GM19467 (cell line): ENCODE measurements at regions not wholly inside any gene's neighbourhood (a gene's known extent, or its start where the extent isn't known, plus 50 kb on each side); places are given as distances from the start of the nearest gene placed in this dataset.

Experiments
- ATAC-seq: cut with Tn5 transposase; IDR thresholded peaks from one replicate; pipeline ENCODE4 v1.9.1; 2021; ENCODE audit warnings: mild to moderate bottlenecking, moderate library complexity; ENCODE audit not compliant: unreplicated experiment

DNA sequence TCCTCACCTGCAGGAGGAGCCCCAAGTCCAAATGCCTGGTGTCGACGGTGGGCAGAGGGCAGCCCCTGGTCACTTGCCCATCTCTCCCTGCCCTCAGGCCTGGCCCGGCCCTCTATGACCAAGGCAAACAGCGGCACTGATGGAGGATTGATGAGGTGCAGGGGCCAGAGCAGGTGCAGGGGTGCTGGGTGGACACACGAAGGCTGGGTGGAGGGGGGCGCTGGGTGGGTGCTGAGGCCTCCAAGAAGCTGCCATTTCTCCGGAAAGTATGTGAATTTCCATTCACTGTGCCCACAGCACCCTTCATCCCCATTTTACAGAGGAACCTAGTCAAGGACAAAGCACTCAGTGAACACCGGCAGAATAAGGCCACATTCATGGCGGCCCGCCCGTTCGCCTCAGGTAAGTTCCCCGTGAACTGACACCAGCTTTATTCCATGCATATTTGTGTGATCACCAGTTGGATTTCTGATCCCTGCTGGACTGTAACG lies 143.8 kb upstream of the PPP1R26 start:
- no peak for ATAC-seq

DNA sequence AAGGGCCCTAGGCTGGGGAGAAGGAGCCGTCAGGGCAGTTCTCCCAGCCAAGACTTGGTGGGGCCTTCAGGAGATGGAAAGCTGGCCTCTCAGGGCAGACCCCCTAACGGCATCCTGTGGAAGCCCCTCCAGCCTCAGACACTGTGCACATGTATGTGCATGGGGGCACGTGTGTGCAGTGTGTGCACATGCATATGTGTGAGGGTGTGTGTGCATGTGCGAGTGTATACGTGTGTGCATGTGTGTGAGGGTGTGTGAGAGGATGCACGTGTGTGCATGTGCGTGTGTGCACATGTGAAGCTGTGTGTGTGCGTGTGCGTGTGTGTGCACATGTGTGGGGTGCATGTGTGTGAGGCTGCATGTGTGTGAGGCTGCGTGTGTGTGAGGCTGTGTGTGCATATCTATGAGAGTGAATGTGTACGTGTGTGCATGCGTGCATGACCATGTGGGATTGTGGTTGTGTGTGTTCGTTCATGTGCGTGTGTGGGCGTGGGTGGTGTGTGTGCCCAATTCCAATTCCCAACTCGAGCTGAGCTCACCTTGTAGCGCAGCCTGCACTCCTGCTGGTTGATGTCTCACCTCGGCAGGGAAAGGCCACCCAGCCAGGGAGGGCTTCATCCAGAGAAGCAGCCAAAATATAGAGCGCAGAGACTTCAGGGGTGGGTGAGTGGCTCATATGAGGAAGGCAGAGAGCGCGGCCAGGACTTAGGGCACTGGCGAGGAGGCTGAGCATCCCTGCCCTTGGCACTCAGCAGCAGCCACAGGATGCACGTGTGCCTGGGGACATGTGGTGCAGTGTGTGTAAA lies 142.7 kb upstream of the PPP1R26 start:
- ATAC-seq, result no peak

DNA sequence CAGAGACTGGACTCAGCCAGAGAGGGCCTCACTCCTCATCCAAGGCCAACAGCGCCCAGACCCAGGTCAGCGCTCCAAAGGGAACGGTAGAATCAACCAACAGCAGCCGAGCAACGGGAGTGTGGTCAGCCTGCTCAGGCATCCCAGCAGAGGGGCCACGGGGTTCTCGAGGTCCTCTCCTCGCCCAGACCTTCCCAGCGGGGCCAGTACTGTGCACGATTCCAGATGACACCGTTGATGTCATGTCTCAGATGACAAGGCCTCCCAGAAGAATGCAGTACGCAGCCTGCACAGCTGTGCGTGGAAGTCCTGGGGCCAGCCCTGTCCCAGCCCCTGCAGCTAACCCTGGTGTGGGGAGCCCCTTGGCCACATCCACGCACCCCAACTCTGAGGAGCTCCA lies 141.0 kb upstream of the PPP1R26 start:
- ATAC-seq, result no peak

DNA sequence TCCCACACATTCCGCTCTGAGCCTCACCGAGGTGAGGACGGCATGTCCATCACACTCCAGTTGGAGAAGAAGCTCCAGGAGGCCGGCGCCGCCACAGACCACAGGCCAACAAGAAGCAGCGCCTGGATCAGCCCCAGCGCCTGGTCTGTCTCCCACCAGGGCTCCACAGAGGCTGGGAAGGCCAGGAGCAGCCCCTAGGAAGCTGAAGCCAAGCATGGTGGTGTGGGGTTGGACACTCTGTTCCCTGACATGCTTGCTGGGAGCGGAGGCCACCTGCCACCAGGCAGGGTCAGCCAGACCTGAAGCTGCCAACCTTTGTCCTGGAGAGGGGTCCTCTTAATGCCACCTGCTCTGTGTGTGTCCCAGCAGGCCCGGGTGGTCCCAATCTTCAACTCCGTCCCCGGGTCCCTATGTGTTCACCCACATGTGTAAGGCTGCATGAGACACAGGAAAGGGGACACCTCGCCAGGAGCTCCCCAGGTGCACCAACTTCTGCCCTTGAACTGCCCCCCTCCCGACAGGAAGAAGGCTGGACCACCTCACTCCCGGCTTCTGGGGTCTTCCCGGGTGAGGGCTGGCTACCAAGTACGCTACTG lies 140.1 kb upstream of the PPP1R26 start:
- no peak for ATAC-seq

DNA sequence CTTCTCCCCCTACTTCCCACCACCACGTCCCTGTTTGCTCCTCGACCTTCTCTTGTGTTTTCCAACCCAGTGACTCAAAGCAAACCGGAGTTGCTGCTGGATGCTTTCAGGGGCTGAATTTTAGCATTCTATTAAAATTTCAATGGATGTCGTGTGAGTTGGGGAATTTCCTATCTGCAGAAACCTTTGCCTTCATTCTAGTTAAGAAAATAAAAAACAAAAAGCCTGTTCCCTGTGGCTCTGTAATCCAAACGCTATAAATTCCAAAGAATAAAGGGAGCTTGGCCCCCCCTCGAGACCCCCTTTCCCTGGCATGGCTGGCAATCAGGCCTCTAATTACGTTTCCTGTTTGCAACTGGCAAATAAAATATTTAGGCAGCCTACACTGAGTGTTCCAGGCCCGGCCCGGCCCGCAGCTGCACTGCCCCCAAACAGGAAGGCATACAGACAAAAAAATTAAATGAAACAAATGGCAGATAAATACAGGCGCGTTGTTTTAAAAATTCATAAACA lies 139.4 kb upstream of the PPP1R26 start:
- no peak for ATAC-seq

DNA sequence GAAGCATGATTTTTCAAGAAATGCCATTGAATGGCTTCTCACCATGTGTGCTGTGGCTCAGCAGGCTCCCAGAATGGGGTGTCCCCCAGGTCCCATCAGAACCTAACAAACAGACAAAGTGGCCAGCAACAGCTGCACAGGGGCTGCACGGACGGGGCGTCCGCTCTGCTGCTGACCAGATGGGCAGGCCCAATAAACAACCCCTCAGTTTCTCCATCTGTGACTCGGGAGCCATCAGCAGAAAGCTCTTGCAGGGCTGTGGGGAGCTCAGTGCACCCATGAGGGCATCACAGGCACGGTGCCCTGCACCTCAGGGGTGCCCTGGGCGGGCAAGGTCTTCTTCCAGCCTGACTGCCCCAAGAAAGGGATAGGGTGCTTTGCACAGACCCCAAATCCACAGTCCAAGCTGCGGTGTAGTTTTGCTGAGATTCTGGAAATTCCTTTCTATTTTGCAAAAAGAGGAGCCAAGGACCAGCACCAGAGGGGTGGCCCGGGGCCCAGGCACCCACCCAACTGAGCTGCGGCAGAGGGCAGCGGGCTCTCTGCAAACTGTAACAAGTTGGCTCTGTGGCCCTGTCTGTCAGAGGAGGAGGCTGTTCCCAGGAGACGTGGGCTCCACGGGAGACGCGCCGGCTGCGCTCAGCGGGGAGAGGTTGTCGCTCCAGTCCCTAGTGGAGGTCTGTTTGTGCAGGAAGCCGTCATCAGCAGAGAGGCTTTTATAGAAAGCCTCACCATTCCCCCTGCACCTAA lies 138.7 kb upstream of the PPP1R26 start:
- no peak for ATAC-seq

DNA sequence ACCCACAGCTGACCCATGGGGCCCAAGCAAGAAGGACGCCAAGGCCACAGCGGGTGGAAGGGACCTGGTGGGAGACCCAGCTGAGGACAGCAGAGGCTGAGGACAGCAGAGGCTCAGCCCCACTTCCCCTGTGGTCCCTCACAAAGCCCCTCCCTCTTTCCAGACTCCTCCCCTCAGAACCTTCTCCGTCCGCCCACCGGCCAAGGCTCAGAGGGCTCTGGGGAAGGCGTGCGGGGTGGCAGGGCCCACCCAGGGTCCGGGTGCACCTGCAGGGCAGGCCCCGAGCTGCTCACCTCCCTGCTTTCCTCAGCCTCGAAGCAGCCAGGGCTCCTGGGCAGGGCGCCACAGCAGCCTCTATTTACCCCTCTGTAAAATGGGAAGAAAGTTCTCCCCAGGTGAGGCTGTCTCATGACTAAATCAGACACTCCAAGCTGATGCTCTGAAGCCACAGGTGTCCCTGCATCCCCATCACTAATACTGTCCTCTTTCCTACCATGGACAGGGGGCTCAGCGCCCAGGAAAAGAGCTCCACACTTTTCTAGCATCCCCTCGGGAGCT lies 137.9 kb upstream of the PPP1R26 start:
- ATAC-seq, result no peak

DNA sequence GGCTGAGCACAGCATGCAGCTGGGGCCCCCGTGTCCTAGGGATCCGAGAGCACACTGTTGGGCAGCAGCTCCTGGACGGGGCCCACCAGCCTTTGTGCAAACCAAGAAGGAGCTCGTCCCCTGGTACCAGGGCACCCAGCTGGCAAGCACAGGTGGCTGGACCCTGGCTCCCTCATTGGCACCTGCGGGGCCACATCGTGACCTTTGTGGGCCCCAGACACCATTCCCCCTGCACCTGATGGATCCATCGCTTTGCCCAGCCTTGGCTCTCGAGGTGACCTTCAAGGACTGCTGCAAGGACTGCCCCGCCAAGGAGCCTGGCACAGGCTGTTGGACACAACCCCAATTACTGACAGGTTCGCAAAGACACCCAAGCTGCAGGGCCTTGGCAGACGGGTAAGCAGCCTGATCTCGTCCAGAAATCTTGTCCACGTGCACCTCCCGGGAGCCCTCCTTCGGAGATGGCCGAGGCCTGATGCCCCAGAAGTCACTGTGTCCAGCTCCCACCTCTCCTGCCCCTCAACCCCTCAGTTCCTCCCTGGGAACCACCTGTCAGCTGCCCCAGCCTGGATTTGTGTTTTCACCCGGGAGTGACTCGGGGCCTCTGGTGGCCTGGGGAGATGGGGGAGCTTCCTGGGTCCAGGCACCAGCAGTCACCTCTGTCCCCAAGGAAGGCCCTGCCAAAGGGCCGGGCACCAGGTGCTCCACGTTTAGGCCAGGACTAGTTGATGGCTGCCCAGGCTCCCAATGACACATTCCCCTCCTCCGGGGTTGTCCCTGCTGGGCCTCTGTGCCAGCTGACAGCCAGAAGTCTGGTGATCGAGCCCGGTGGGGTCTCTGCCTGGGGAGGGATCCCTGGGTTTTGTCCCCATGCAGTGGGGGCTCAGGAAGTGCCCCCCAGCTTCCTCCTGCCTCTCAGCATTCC lies 137.1 kb upstream of the PPP1R26 start:
- no peak for ATAC-seq

DNA sequence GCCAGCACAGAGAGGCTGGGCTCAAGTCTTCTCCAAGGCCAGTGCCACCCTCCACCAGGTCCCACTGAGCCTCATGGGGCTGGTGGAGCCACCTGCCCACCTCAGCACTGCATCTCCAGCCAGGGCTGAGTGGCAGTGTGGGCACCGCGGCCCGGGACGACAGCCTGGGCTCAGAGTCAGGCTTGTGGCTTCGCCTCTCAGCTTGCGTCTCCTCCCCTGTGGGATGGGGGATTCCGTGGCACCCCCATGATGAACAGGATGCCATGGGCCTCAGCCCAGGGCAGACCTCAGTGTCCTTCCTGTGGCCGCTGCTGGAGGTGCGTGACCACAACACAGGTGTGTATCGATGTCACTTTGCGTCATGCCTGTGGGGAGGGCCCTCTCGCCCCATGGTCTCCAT lies 136.4 kb upstream of the PPP1R26 start:
- ATAC-seq, result no peak

DNA sequence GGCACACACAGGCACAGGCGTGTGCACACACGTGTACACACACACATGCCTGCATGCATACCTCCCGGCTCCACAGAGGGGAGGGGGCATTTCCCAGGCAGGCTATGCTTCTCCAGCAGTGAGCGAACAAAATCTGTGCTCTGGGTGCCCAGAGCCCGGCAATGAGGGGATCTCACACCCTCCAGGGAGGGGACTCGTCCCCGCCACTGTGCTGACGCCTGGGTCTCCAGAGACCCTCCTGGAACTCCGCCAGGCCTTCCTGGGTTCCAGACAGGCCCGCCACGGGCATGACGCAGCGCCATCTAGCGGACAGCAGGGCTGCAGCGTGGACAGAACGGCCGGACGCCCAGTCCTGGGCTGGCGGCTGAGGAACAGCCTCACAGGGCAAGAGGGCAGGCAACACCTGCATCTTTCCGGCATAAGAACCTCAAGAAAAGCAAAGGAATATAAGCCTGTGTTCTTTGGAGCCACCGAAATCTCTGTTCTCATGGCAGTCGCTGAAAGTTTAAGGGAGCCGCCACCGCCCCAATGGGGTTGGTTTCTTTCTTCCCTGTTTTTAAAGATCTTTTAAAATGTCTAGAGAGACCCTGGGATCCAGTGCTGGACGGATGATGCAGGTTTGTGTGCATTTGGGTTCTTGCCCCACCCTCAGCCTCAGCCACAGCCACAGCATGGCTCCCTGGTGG lies 135.6 kb upstream of the PPP1R26 start:
- ATAC-seq, result no peak

DNA sequence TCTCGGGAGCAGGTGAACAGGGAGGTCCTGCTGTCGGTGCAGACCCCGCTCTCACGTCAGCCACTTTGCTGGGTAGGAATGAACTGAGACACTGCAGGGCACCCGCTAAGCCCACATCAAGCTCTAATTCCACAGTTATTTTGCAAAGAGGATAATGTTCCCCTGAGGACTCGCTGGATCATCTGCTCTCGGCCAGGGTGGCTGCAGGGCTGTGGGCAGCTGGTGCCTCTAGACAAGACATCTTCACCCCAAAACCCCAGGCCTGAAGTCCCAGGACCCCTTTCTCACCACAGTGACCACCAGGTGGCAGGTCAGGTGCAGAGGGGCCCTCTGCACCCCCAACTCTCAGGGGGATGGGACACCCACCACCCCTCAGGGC lies 135.1 kb upstream of the PPP1R26 start:
- no peak for ATAC-seq

DNA sequence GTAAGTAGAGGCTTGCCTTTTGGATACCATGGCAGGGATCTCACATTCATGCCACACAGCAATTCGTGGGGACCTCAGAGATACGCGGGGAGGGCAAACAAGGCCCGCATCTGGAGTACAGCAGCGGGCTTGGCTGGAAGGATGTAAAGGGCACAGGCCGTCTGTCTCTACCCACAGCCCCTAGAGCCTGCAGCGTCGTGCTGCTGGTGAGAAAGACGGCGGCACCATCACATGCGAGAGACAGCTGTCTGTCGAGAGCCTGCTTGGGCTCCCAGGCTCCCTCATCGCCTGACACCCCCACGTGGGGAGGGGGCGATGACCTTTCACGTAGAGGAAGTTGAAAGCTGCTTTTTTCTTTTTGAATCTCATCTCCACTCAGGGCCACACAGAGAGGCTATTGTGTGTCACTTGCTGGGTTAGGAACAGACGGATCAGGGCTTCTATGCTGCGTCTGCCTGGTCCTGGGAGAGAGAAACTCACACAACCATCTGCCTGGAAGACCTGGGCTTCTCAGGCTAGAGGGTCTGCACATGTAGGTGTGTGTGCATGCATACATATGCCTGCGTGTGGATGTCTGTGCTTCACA lies 134.6 kb upstream of the PPP1R26 start:
- no peak for ATAC-seq

DNA sequence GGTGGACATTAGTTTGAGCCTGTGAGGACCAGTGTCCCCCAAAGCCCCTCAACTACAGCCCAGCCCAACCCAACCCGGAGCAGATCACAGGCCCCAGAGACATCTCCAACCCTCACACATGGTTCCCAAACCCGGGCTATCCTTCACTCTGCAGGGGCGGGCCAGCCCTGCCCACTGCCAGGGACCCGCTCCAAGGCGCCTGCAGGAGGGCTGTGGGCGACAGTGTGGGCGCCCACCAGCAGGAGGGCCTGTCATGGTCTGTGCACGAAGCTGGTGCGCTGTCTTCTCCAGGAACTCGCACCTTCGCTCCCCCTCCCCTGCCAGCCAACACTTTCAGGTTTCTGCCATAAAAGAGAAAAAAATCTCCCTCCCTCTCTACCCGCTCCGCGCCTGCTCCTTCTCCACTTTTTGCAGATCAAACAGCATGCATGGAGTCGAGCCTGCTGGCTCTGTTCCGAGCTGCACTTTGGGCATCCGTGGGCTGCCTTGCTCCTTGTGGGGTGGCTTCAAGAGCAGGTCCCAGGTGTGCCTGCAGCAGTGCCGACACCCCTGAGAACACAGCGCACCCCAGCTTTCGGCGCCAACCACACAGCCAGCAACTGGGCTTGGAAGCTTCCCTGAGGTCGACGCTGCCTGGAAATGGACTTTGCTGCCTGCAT lies 133.7 kb upstream of the PPP1R26 start:
- no peak for ATAC-seq

DNA sequence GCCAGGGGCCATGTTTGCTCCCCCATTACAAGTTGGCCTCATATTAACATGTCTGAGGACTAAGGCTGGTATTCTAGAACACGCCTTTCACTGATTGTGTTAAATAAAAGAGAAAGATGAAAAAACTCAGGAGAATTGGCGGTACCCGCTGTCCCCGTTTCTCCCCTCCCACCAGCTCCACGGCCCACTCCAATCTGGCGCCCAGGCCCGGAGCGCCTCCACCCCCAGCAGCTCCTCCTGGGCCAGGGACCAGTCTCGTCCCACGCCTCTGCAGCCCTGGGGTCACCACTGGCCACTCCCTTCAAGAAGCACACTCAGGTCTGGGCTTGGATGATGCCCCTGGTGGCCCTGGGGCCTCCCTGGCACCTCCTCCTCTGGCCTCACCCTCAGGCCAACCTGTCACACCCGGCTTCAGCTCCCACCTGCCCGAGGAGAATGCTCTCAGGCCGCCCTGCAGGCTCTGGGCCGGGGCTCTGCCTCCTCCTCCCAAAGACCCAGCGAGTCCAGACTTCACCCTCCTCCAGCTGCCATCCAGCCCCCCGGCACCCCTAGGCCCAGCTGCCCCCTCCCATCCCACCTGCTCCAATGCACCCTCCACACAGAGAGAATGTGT lies 133.0 kb upstream of the PPP1R26 start:
- ATAC-seq, result no peak

DNA sequence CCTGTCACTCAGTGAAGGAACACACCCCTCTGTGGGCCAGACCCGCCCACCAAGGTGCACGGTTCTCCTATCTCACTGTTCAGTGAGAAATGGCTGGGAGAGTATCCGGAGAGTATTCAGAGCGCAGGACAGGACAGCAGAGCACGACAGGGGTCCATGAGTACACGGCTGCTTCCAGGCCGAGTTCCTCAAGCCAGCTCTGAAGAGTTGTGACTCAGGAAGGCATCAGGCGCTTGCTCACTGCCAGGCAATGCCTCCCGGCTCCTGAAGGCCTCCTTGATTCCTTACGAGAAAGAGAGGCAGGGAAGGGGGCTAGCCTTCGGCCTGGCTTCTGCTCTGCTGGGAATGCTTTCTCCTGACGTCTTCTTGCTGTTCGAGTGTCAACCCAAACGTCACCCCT lies 132.1 kb upstream of the PPP1R26 start:
- no peak for ATAC-seq

DNA sequence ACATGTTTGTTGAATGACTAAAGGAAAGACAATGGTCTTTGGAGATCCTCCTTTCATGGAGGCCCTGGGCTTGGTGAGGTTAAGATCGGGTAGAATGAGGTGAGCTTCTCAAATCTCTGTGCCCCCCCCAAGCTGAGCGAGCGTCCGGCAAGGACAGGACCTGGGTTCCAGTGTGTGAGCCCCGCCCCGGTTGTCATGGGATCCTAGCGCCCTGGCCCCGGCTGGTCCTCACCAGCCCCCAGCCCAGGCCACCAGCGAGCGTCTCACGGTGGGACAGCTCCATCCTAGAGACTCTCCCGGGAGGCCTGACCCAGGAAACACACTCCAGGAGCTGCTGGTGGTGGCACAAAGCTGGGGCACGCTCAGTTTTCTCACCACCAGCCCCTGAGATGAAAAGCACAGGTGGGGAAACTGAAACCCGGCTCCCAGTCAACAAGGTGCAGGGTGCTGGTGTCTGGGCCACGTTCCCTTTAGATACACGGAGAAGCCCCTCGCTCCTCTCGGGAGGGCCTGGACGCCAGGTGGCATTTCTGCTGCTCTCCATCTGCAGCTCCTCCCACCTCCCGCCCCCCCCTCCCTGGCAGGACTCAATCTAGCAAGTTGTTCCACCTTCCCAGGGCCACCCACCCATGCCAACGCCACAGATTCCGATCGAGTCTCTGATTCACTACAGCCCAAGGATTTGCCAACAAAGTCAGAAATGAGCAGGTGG lies 131.3 kb upstream of the PPP1R26 start:
- no peak for ATAC-seq

DNA sequence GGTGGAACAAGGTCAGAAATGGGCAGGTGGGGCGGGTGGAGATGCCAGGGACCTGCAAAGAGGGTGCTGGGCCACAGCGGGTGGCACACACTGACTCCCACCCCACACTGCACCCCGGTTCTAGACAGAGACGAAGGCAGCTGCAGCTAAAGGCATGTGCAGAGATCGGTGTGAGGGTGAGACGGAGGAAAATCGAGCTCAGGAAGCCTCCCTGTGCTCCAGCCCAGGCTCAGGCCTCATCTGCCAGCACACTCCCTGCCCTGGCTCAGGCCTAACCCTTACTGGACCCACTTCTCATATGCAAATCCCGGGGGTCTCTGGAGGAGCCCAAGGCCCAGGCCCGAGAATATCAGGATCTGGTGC lies 130.8 kb upstream of the PPP1R26 start:
- ATAC-seq, result no peak
